SH-SY5Y (cell line): ENCODE measurements at regions not wholly inside any gene's neighbourhood (a gene's known extent, or its start where the extent isn't known, plus 50 kb on each side); places are given as distances from the start of the nearest gene placed in this dataset.

Source experiments
- GATA2 ChIP-seq: IDR thresholded peaks from 2 replicates; pipeline ENCODE4 v1.6.1; 2011; ENCODE audit warnings: mild to moderate bottlenecking, low read depth, low read length
- GATA3 ChIP-seq: IDR thresholded peaks from 2 replicates; pipeline ENCODE4 v1.6.1; 2011; ENCODE audit warnings: low read depth, mild to moderate bottlenecking, low read length, moderate library complexity

DNA sequence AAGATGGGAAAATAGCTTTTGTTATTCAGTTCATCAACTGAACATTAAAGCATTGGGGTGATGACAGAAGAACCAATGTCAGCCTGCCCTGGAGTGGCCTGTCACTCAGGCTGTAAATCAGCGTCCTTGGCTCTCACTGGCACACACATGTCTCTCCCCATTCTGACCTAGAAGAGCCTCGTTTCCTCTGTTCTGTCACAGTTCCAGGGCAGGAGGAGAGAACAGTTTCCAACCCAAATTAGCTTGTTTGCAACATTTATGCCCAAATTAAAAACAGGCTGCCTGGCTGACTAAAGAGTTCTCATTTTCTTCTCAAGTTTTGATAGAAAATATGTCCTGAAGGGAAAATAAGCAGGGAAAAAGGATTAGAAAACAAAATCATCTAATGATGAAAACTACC is 520.1 kb downstream of the CHSY3 start:
- TF ChIP-seq GATA2 (no peak), GATA3 (no peak)
